ENCODE measurements at regions not wholly inside any gene's neighbourhood (a gene's known extent, or its start where the extent isn't known, plus 50 kb on each side); places are given as distances from the start of the nearest gene placed in this dataset.

- no peak overlapping the region for H3K4me2 ChIP-seq (ENCODE audit: insufficient read depth, low read length)
- BruUV-seq (replicated peaks) = no TSS peak
- DNase-seq (ENCODE audit: low read depth, low spot score) = no peak
- no peak overlapping the region for H3K9ac ChIP-seq (replicated peaks; ENCODE audit: extremely low read depth, insufficient read depth, low read length)
- ChIA-PET CTCF (no interaction called here), POLR2A (no interaction called here)
- intact Hi-C loops (cut with micrococcal nuclease) (no loop called here), dilution Hi-C loops (cut with MboI; ENCODE audit: extremely low pct_ligation_motif_present, low sequenced_read_pairs) (no loop called here)
- H3K4me3 ChIP-seq (replicated peaks in 1 of 3; ENCODE audit: insufficient read depth in 1 of 3, low read depth in 1 of 3, low read length in 3 of 3) = no peak overlapping the region
- H4K20me1 ChIP-seq (replicated peaks; ENCODE audit: control insufficient read depth, extremely low read depth, insufficient read depth, low read length) = no peaks in the 10 kb centered on the region
- H2AFZ ChIP-seq (ENCODE audit: low read depth, low read length) = no peak overlapping the region
- no peaks in the 10 kb centered on the region for H3K9me1 ChIP-seq (replicated peaks; ENCODE audit: control insufficient read depth, extremely low read depth, insufficient read depth, low read length)
- peaks cover 2% of the 10 kb centered on the region for H3K9me3 ChIP-seq (replicated peaks; ENCODE audit: control insufficient read depth, insufficient read depth, low read length)
- no peak overlapping the region for H3K27ac ChIP-seq (ENCODE audit: insufficient read depth, low read depth, low read length)
- H3K4me1 ChIP-seq (ENCODE audit: control insufficient read depth, extremely low read depth, insufficient read depth, low read length) = no peaks in the 10 kb centered on the region
- no peaks in the 10 kb centered on the region for H3K79me2 ChIP-seq (ENCODE audit: control insufficient read depth, insufficient read depth, low read length)
- no peaks in the 10 kb centered on the region for H3K36me3 ChIP-seq (ENCODE audit: control insufficient read depth in 2 of 2, extremely low read depth in 1 of 2, insufficient read depth in 2 of 2, low read length in 2 of 2)
- H3K27me3 ChIP-seq (ENCODE audit: control insufficient read depth in 2 of 2, insufficient read depth in 2 of 2, low read length in 2 of 2) = no peaks in the 10 kb centered on the region
- no peak for FAIRE-seq
- TF ChIP-seq MAX (IDR thresholded peaks at IDR 0.05; ENCODE audit: insufficient read depth, insufficient read length) (no peak), MYC (IDR thresholded peaks at IDR 0.05; ENCODE audit: low read depth, low read length) (no peak), CTCF (IDR thresholded peaks at IDR 0.05; ENCODE audit: extremely low read depth in 1 of 2, insufficient read depth in 1 of 2, low read depth in 1 of 2, low read length in 2 of 2) (no peak), POLR2A (IDR thresholded peaks at IDR 0.05; ENCODE audit: low read depth, low read length) (no peak), EZH2 (IDR thresholded peaks at IDR 0.05; ENCODE audit: borderline replicate concordance, low read depth, low read length, severe bottlenecking) (no peak), JUN (IDR thresholded peaks at IDR 0.05; ENCODE audit: borderline replicate concordance, insufficient read depth, insufficient read length, low read depth) (no peak), POLR2AphosphoS5 (IDR thresholded peaks at IDR 0.05; ENCODE audit: insufficient read depth, low read depth, low read length) (no peak), FOS (IDR thresholded peaks at IDR 0.05; ENCODE audit: borderline replicate concordance, insufficient read depth, low read length) (no peak), GATA2 (IDR thresholded peaks at IDR 0.05; ENCODE audit: insufficient read depth, insufficient read length, low read depth, low read length) (no peak)
Measured at GRCh38 chr20:30500829-30501440, 756.5 kb upstream of the DEFB115 start.

Measured in endothelial cell of umbilical vein (primary cell).